T-helper 17 cell (primary cell): ENCODE measurements at regions not wholly inside any gene's neighbourhood (a gene's known extent, or its start where the extent isn't known, plus 50 kb on each side); places are given as distances from the start of the nearest gene placed in this dataset.
A peak's percentile ranks its signal among the peaks of the same experiment; 100 is the strongest.
"Not testable (repeated sequence)": the region's sequence is repeated elsewhere in the genome, so short reads cannot be mapped to it uniquely, and the experiment has no call there.

ENCODE experiments used
- ATAC-seq: fragments of 150-1000 bp; cut with Tn5 transposase; 2 replicates; pipeline ENCODE4 v1.10.0; 2021; ENCODE audit warnings: mild to moderate bottlenecking, moderate library complexity
- DNase-seq, 3 donors: peaks; one replicate each; pipeline versions ENCODE4 v3.0.0 to v3.0.0-alpha.2; 2020 to 2021
- H3K9me3 ChIP-seq: one replicate; pipeline ENCODE4 v1.7.0; 2013; ENCODE audit warnings: low read length, mild to moderate bottlenecking; ENCODE audit not compliant: control insufficient read depth, poor library complexity, severe bottlenecking
- H3K27ac Mint-ChIP-seq: one replicate; pipeline ENCODE4 v1.8.0; 2022; ENCODE audit warnings: mild to moderate bottlenecking, moderate library complexity, mixed read lengths
- H3K27me3 Mint-ChIP-seq: one replicate; pipeline ENCODE4 v1.8.0; 2022; ENCODE audit warnings: mixed read lengths
- H3K36me3 Mint-ChIP-seq: one replicate; pipeline ENCODE4 v1.8.0; 2022; ENCODE audit warnings: low read depth, mixed read lengths
- H3K4me1 Mint-ChIP-seq: one replicate; pipeline ENCODE4 v1.8.0; 2022; ENCODE audit warnings: mild to moderate bottlenecking, mixed read lengths
- H3K4me3 Mint-ChIP-seq: one replicate; pipeline ENCODE4 v1.8.0; 2022; ENCODE audit warnings: mild to moderate bottlenecking, moderate library complexity, mixed read lengths

GRCh38 chr2:31674446-31674845 is 93.7 kb upstream of the SRD5A2 start:
- H3K36me3 Mint-ChIP-seq, result no peaks in the 10 kb centered on the region
- no peak for ATAC-seq
- no peaks in the 10 kb centered on the region for H3K4me1 Mint-ChIP-seq
- no peaks in the 10 kb centered on the region for H3K27me3 Mint-ChIP-seq
- no peak overlapping the region for H3K4me3 Mint-ChIP-seq
- no peak for DNase-seq
- peaks cover 10% of the 10 kb centered on the region for H3K9me3 ChIP-seq
- H3K27ac Mint-ChIP-seq, result no peak overlapping the region

- no peaks in the 10 kb centered on the region for H3K9me3 ChIP-seq
- Mint-ChIP-seq H3K27me3 (no peaks in the 10 kb centered on the region), H3K4me1 (no peaks in the 10 kb centered on the region), H3K36me3 (no peaks in the 10 kb centered on the region), H3K27ac (no peak overlapping the region), H3K4me3 (no peak overlapping the region)
- ATAC-seq (no peak), DNase-seq (no peak)
Measured at GRCh38 chr2:31666878-31667277, 86.1 kb upstream of the SRD5A2 start.

- H3K9me3 ChIP-seq, result no peaks in the 10 kb centered on the region
- Mint-ChIP-seq H3K4me1 (no peaks in the 10 kb centered on the region), H3K4me3 (no peak overlapping the region), H3K27ac (no peak overlapping the region), H3K27me3 (no peaks in the 10 kb centered on the region), H3K36me3 (no peaks in the 10 kb centered on the region)
- DNase-seq (no peak), ATAC-seq (no peak)
Measured at GRCh38 chr2:31664949-31665724, 84.4 kb upstream of the SRD5A2 start.

GRCh38 chr2:31660812-31661335 is 80.1 kb upstream of the SRD5A2 start:
- H3K27me3 Mint-ChIP-seq, result peaks cover 13% of the 10 kb centered on the region
- H3K36me3 Mint-ChIP-seq, result no peaks in the 10 kb centered on the region
- no peak overlapping the region for H3K27ac Mint-ChIP-seq
- no peaks in the 10 kb centered on the region for H3K4me1 Mint-ChIP-seq
- no peak for DNase-seq
- no peak overlapping the region for H3K4me3 Mint-ChIP-seq
- H3K9me3 ChIP-seq, result no peaks in the 10 kb centered on the region
- no peak for ATAC-seq

- ATAC-seq, result no peak
Measured at GRCh38 chr2:31660165-31660564, 79.4 kb upstream of the SRD5A2 start.

GRCh38 chr2:31654241-31654640 is 73.5 kb upstream of the SRD5A2 start:
- Mint-ChIP-seq H3K4me3 (no peak overlapping the region), H3K27ac (no peak overlapping the region), H3K36me3 (no peaks in the 10 kb centered on the region), H3K4me1 (no peaks in the 10 kb centered on the region), H3K27me3 (peaks cover 17% of the 10 kb centered on the region)
- ATAC-seq (no peak), DNase-seq (no peak)
- H3K9me3 ChIP-seq, result no peaks in the 10 kb centered on the region

More at GRCh38 chr2:31660165-31660564, 79.4 kb upstream of the SRD5A2 start:
- Mint-ChIP-seq H3K27ac (no peak overlapping the region), H3K27me3 (peaks cover 13% of the 10 kb centered on the region), H3K4me3 (no peak overlapping the region), H3K4me1 (no peaks in the 10 kb centered on the region), H3K36me3 (no peaks in the 10 kb centered on the region)
- no peak for DNase-seq
- no peaks in the 10 kb centered on the region for H3K9me3 ChIP-seq

GRCh38 chr2:31651736-31652135 is 71.0 kb upstream of the SRD5A2 start:
- DNase-seq (no peak), ATAC-seq (no peak)
- Mint-ChIP-seq H3K27ac (peak overlapping the region; percentile 45), H3K36me3 (no peaks in the 10 kb centered on the region), H3K4me1 (no peaks in the 10 kb centered on the region), H3K27me3 (peaks cover 20% of the 10 kb centered on the region), H3K4me3 (no peak overlapping the region)
- H3K9me3 ChIP-seq, result no peaks in the 10 kb centered on the region

- Mint-ChIP-seq H3K4me1 (no peaks in the 10 kb centered on the region), H3K36me3 (no peaks in the 10 kb centered on the region), H3K27ac (no peak overlapping the region), H3K27me3 (peaks cover 20% of the 10 kb centered on the region), H3K4me3 (no peak overlapping the region)
- no peaks in the 10 kb centered on the region for H3K9me3 ChIP-seq
- DNase-seq (no peak), ATAC-seq (no peak)
Measured at GRCh38 chr2:31651267-31651666, 70.5 kb upstream of the SRD5A2 start.

- no peaks in the 10 kb centered on the region for H3K9me3 ChIP-seq
- no peak overlapping the region for H3K4me3 Mint-ChIP-seq
- no peak overlapping the region for H3K27ac Mint-ChIP-seq
- peaks cover 56% of the 10 kb centered on the region for H3K27me3 Mint-ChIP-seq
- H3K4me1 Mint-ChIP-seq, result no peaks in the 10 kb centered on the region
- ATAC-seq, result no peak
- H3K36me3 Mint-ChIP-seq, result no peaks in the 10 kb centered on the region
- DNase-seq, result no peak
Measured at GRCh38 chr2:31644551-31644950, 63.8 kb upstream of the SRD5A2 start.

GRCh38 chr2:31642707-31643106 is 62.0 kb upstream of the SRD5A2 start:
- ATAC-seq (no peak), DNase-seq (no peak)
- Mint-ChIP-seq H3K4me1 (no peaks in the 10 kb centered on the region), H3K27me3 (peaks cover 60% of the 10 kb centered on the region), H3K36me3 (no peaks in the 10 kb centered on the region), H3K4me3 (no peak overlapping the region), H3K27ac (no peak overlapping the region)
- no peaks in the 10 kb centered on the region for H3K9me3 ChIP-seq

- not testable (repeated sequence) for H3K9me3 ChIP-seq, H3K4me3 Mint-ChIP-seq, H3K36me3 Mint-ChIP-seq, DNase-seq, H3K27ac Mint-ChIP-seq, ATAC-seq, H3K4me1 Mint-ChIP-seq
- H3K27me3 Mint-ChIP-seq, result peaks cover 10% of the 10 kb centered on the region
Measured at GRCh38 chr2:31632201-31632600, 51.5 kb upstream of the SRD5A2 start.
